GM12865 (cell line): ENCODE measurements at regions not wholly inside any gene's neighbourhood (a gene's known extent, or its start where the extent isn't known, plus 50 kb on each side); places are given as distances from the start of the nearest gene placed in this dataset.
"Not testable (repeated sequence)": the region's sequence is repeated elsewhere in the genome, so short reads cannot be mapped to it uniquely, and the experiment has no call there.

Experiments
- DNase-seq: peaks from one replicate; pipeline ENCODE4 v3.0.0; 2010; ENCODE audit warnings: low read depth
- H3K4me3 ChIP-seq: 2 replicates; pipeline ENCODE4 v1.5.1; 2011; ENCODE audit warnings: mild to moderate bottlenecking, low read depth, low read length, control low read depth
- CTCF ChIP-seq: IDR thresholded peaks from 2 replicates; pipeline ENCODE4 v1.5.1; 2011; ENCODE audit warnings: low read length, control low read depth, low read depth, inconsistent platforms; ENCODE audit not compliant: insufficient read depth; ENCODE audit errors: missing control alignments

DNA sequence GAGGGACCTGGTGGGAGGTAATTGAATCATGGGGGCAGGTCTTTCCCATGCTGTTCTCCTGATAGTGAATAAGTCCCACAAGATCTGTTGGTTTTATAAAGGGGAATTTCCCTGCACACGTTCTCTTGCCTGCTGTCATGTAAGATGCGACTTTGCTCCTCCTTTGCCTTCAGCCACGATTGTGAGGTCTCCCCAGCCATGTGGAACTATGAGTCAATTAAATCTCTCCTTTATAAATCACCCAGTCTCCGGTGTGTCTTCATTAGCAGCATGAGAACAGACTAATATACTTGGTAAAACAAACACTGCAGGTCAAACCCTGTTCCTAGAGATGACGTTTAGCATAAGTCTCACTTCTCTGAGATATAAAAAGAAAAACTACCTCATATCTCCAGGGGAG, 148.3 kb downstream of the MATN1 start:
- no peak for TF ChIP-seq CTCF
- no peak overlapping the region for H3K4me3 ChIP-seq
- no peak for DNase-seq

DNA sequence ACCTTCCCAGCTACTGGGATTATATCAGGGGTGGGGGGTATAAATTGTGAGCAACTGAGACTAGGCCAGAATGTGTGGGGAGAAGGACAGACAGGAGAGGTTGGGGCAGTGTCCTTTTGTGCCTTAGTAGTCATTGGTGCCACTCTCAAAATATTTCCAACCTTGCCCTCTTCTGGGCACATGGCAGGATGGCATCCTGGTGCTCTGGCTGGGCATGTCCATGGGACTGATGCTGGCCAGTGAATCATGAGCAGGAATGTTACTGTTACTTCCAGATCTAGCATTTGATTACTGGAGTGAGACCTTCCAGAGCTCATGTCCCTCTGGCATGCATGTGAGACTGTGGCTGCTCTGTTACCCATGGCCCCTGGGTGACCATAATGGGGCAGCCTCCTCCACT, 151.2 kb downstream of the MATN1 start:
- no peak for DNase-seq
- H3K4me3 ChIP-seq: no peak overlapping the region
- no peak for TF ChIP-seq CTCF

DNA sequence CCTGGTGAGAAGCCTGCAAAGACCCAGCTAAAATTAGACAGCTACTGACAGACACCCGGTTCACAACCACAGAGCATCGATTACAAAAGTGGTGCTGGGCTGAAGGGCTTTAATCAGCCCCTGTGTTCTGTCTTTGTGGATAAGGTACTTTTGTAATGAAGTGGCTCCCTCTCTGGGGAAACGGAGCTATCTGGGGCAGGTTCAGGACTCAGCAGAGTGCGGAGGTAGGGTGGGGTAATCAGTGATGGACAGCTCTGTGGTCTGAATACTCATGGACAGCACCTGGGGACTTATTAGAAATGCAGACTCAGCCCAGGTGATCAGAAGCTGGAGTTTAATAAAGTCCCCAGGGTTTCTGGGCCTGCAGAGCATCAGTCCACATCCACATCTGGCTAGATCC, 152.0 kb downstream of the MATN1 start:
- no peak for DNase-seq
- H3K4me3 ChIP-seq: no peak overlapping the region
- TF ChIP-seq CTCF: no peak

- no peak for TF ChIP-seq CTCF
- H3K4me3 ChIP-seq: no peak overlapping the region
- DNase-seq: no peak
Measured at GRCh38 chr1:30569384-30569783, 154.0 kb downstream of the MATN1 start.

- no peak for DNase-seq
- no peak for TF ChIP-seq CTCF
- H3K4me3 ChIP-seq: no peak overlapping the region
Measured at GRCh38 chr1:30562559-30562958, 160.8 kb downstream of the MATN1 start.

DNA sequence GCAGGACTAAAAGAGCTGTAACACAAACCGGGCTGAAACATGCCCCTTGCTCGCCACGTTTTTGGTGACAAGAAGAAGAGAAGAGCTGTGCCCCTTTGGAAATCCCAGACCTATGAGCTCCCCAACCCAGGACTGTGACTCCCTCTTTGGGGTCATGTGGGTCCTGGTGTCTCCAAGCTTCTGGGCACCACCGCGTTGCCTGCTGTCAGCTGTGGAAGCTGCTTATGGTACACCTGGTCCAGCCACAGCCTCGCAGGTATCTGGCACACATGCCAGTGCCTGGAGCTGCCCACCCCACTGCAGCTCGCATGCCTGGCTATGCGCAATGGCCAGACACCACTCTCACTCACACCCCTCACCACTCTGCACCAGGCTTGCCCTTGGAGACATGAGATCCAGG, 171.8 kb downstream of the MATN1 start:
- H3K4me3 ChIP-seq: no peak overlapping the region
- TF ChIP-seq CTCF: no peak
- no peak for DNase-seq

DNA sequence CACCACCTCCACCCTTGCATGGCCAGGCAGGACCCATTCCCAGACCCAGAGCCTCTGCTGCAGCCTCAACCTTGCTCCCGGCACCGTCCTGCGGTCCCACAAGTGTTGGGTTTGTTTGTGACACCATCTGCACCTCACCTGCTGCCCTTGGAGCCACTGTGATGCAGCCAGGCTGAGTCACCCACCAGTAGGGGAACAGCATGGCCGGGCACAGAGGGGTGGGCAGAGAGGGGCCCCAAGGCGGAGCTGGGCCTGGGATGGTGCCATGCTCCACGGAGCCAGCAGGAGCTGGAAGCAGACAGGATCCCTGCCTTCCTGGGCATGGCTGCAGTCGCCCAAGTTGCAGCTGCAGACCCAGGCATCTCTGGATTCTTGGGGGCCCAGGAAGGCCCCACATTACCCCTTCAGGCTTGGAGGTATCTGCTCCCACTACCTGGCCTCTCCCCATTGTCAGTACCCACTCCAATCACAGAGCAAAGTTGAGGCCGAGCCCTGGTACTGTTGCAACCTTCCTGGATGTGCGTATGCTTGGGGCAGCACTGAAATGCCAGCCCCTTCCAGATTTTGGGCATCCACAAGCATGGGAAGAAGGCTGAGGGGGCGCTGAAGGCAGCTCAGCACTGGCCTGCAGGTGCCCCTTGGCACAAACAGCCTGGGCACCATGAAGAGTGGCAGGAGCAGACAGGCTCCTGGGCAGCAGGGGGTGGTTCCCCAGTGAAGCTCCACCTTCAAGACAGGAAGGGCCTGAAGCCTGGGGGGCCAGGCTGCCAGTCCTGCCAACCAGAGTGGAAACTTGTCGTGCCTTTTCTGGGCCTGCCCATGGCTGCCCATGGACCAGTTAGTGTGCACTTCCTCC, 172.8 kb downstream of the MATN1 start:
- no peak for DNase-seq
- H3K4me3 ChIP-seq: no peak overlapping the region
- TF ChIP-seq CTCF: no peak

- not testable (repeated sequence) for H3K4me3 ChIP-seq, DNase-seq
Measured at GRCh38 chr1:30549872-30550271, 173.5 kb downstream of the MATN1 start.
